ENCODE measurements at regions not wholly inside any gene's neighbourhood (a gene's known extent, or its start where the extent isn't known, plus 50 kb on each side); places are given as distances from the start of the nearest gene placed in this dataset.

GRCh38 chr7:88700725-88701124 is 58.8 kb upstream of the ZNF804B start:
- DNase-seq = no peak

- DNase-seq = no peak
Observed at GRCh38 chr7:88694207-88694606, 65.3 kb upstream of the ZNF804B start.

- DNase-seq = no peak
Observed at GRCh38 chr7:88693131-88693530, 66.4 kb upstream of the ZNF804B start.

GRCh38 chr7:88692493-88692892 is 67.0 kb upstream of the ZNF804B start:
- no peak for DNase-seq

- no peak for DNase-seq
Observed at GRCh38 chr7:88689821-88690220, 69.7 kb upstream of the ZNF804B start.

GRCh38 chr7:88688222-88688621 is 71.3 kb upstream of the ZNF804B start:
- no peak for DNase-seq

- DNase-seq = no peak
Observed at GRCh38 chr7:88686468-88687229, 72.9 kb upstream of the ZNF804B start.

GRCh38 chr7:88681682-88682081 is 77.8 kb upstream of the ZNF804B start:
- no peak for DNase-seq

- DNase-seq = no peak
Observed at GRCh38 chr7:88670536-88670935, 89.0 kb upstream of the ZNF804B start.

- peak; percentile 53 for DNase-seq
Observed at GRCh38 chr7:88669913-88670312, 89.6 kb upstream of the ZNF804B start.

GRCh38 chr7:88668591-88668990 is 90.9 kb upstream of the ZNF804B start:
- DNase-seq = no peak

GRCh38 chr7:88666626-88667025 is 92.9 kb upstream of the ZNF804B start:
- DNase-seq = no peak

GRCh38 chr7:88665892-88666514 is 93.5 kb upstream of the ZNF804B start:
- no peak for DNase-seq

GRCh38 chr7:88664630-88665233 is 94.8 kb upstream of the ZNF804B start:
- DNase-seq = peak; percentile 87

- no peak for DNase-seq
Observed at GRCh38 chr7:88661921-88662320, 97.6 kb upstream of the ZNF804B start.

- no peak for DNase-seq
Observed at GRCh38 chr7:88647825-88648224, 111.7 kb upstream of the ZNF804B start.

GRCh38 chr7:88638583-88638982 is 120.9 kb upstream of the ZNF804B start:
- DNase-seq = no peak

- no peak for DNase-seq
Observed at GRCh38 chr7:88637795-88638194, 121.7 kb upstream of the ZNF804B start.

GRCh38 chr7:88635149-88635548 is 124.4 kb upstream of the ZNF804B start:
- no peak for DNase-seq

GRCh38 chr7:88629559-88629958 is 129.9 kb upstream of the ZNF804B start:
- DNase-seq = no peak

GRCh38 chr7:88628363-88629085 is 131.0 kb upstream of the ZNF804B start:
- no peak for DNase-seq

GRCh38 chr7:88617185-88617584 is 142.3 kb upstream of the ZNF804B start:
- DNase-seq = no peak

GRCh38 chr7:88615336-88615735 is 144.2 kb upstream of the ZNF804B start:
- DNase-seq = no peak
